BE2C (cell line): ENCODE measurements at regions not wholly inside any gene's neighbourhood (a gene's known extent, or its start where the extent isn't known, plus 50 kb on each side); places are given as distances from the start of the nearest gene placed in this dataset.
A peak's percentile ranks its signal among the peaks of the same experiment; 100 is the strongest.
"Not testable (repeated sequence)": the region's sequence is repeated elsewhere in the genome, so short reads cannot be mapped to it uniquely, and the experiment has no call there.

Experiments
- DNase-seq: peaks from one replicate; pipeline ENCODE4 v3.0.0-alpha.2; 2020
- H3K27me3 ChIP-seq: fragments of 250-450 bp; sonication (Bioruptor Pico); 2 replicates; pipeline ENCODE4 v1.5.1; 2020; ENCODE audit warnings: mild to moderate bottlenecking
- H3K36me3 ChIP-seq: fragments of 250-450 bp; sonication (Bioruptor Pico); 2 replicates; pipeline ENCODE4 v1.5.1; 2020; ENCODE audit warnings: mild to moderate bottlenecking
- H3K4me1 ChIP-seq: fragments of 250-450 bp; sonication (Bioruptor Pico); 2 replicates; pipeline ENCODE4 v1.5.1; 2020
- H3K4me3 ChIP-seq: 2 replicates; pipeline ENCODE4 v1.5.1; 2011; ENCODE audit warnings: low read depth, low read length
- H3K9me3 ChIP-seq: fragments of 250-450 bp; sonication (Bioruptor Pico); 2 replicates; pipeline ENCODE4 v1.5.1; 2020
- CTCF ChIP-seq: IDR thresholded peaks from 2 replicates; pipeline ENCODE4 v1.5.1; 2012; ENCODE audit warnings: mild to moderate bottlenecking, low read depth, low read length

- peak overlapping the region; percentile 43 for H3K4me3 ChIP-seq
- peak; percentile 69 for DNase-seq
- TF ChIP-seq CTCF: peak; percentile 100
Measured at GRCh38 chr10:64041185-64041988, 520.2 kb downstream of the REEP3 start.

GRCh38 chr10:64041989-64042490 is 520.8 kb downstream of the REEP3 start:
- TF ChIP-seq CTCF: no peak
- no peak overlapping the region for H3K4me3 ChIP-seq
- DNase-seq: no peak

More at GRCh38 chr10:64041185-64041988, 520.2 kb downstream of the REEP3 start:
- H3K27me3 ChIP-seq: no peaks in the 10 kb centered on the region
- H3K36me3 ChIP-seq: no peaks in the 10 kb centered on the region
- H3K9me3 ChIP-seq: no peaks in the 10 kb centered on the region
- no peaks in the 10 kb centered on the region for H3K4me1 ChIP-seq

GRCh38 chr10:64044098-64044497 is 522.9 kb downstream of the REEP3 start:
- H3K9me3 ChIP-seq: no peaks in the 10 kb centered on the region
- no peaks in the 10 kb centered on the region for H3K27me3 ChIP-seq
- TF ChIP-seq CTCF: no peak
- DNase-seq: no peak
- H3K4me1 ChIP-seq: no peaks in the 10 kb centered on the region
- no peaks in the 10 kb centered on the region for H3K36me3 ChIP-seq
- no peak overlapping the region for H3K4me3 ChIP-seq

More at GRCh38 chr10:64041989-64042490, 520.8 kb downstream of the REEP3 start:
- no peaks in the 10 kb centered on the region for H3K4me1 ChIP-seq
- H3K27me3 ChIP-seq: no peaks in the 10 kb centered on the region
- no peaks in the 10 kb centered on the region for H3K36me3 ChIP-seq
- no peaks in the 10 kb centered on the region for H3K9me3 ChIP-seq

GRCh38 chr10:64044957-64045632 is 523.9 kb downstream of the REEP3 start:
- not testable (repeated sequence) for H3K4me1 ChIP-seq, H3K36me3 ChIP-seq, H3K4me3 ChIP-seq, H3K9me3 ChIP-seq, H3K27me3 ChIP-seq, DNase-seq

- no peak for DNase-seq
- Histone ChIP-seq H3K36me3 (no peaks in the 10 kb centered on the region), H3K4me3 (no peak overlapping the region), H3K9me3 (no peaks in the 10 kb centered on the region), H3K4me1 (no peaks in the 10 kb centered on the region), H3K27me3 (no peaks in the 10 kb centered on the region)
- no peak for TF ChIP-seq CTCF
Measured at GRCh38 chr10:64054392-64054791, 533.2 kb downstream of the REEP3 start.

GRCh38 chr10:64059884-64060283 is 538.7 kb downstream of the REEP3 start:
- Histone ChIP-seq H3K27me3 (no peaks in the 10 kb centered on the region), H3K36me3 (no peaks in the 10 kb centered on the region), H3K4me3 (no peak overlapping the region), H3K4me1 (no peaks in the 10 kb centered on the region), H3K9me3 (no peaks in the 10 kb centered on the region)
- DNase-seq: no peak
- TF ChIP-seq CTCF: no peak
